ENCODE measurements at regions not wholly inside any gene's neighbourhood (a gene's known extent, or its start where the extent isn't known, plus 50 kb on each side); places are given as distances from the start of the nearest gene placed in this dataset.

DNA sequence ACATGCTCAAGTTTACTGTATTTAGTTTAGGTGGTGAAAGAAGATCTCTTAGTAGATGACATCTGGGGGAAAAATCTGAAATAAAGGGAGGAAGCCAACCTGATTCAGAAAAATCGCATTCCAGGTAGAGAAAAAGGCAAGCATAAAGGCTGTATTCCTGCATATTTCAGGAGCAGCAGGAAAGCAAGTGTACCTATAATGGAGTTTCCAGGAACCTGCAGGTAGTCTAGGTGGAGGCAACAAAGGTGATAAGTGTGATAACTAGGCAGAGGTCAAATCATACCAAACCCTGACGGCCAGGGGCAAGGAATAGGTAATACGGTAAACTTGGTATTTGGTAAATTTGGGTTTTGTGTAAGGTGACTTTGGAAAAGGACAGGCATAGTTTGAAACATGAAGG lies 132.8 kb upstream of the GOT2 start:
- TF ChIP-seq TAF1 (IDR thresholded peaks at IDR 0.05; ENCODE audit: borderline replicate concordance, insufficient read depth, low read length) (no peak), POLR2AphosphoS5 (IDR thresholded peaks at IDR 0.05; ENCODE audit: low read depth, low read length) (no peak)

Measured in PFSK-1 (cell line).